Endothelial cell of umbilical vein (primary cell): ENCODE measurements at regions not wholly inside any gene's neighbourhood (a gene's known extent, or its start where the extent isn't known, plus 50 kb on each side); places are given as distances from the start of the nearest gene placed in this dataset.

Experiments used
- EZH2 ChIP-seq: IDR thresholded peaks from 2 replicates; pipeline ENCODE4 v1.6.1; 2012; ENCODE audit warnings: borderline replicate concordance, low read depth, mild to moderate bottlenecking, moderate library complexity, low read length, inconsistent platforms; ENCODE audit not compliant: severe bottlenecking
- POLR2A ChIP-seq: IDR thresholded peaks from 2 replicates; pipeline ENCODE4 v1.6.1; 2012; ENCODE audit warnings: low read depth, mild to moderate bottlenecking, control low read depth, low read length
- TF ChIP-seq, protein P1 (sequence below), 2 donors: IDR thresholded peaks; 1 replicate in 1 of 2; 2 replicates in 1 of 2; pipeline ENCODE4 v1.5.1; 2011; ENCODE audit warnings: low read length in 2 of 2, mild to moderate bottlenecking in 2 of 2, moderate library complexity in 2 of 2, control low read depth in 1 of 2, inconsistent platforms in 1 of 2, low read depth in 1 of 2; ENCODE audit not compliant: insufficient read depth in 1 of 2; ENCODE audit errors: extremely low read depth in 1 of 2

DNA sequence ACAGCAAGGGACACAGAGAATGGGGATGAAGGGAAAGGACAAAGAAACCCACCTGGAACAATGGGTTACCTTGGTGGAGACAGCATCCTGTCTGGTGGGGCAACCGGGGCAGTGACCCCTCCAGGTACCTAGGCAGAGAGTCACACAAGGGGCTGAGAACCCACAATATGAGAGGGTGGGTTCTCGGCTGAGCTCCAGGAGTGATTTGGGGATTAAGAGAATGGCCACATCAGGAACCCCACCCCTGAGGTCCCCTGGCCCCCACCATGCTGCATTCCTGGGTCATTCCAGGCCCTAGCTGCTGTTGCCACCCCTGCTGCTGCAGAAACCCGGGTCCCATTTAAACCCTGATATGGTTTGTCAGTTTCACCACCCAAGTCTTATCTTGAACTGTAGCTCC is 172.3 kb downstream of the RTP5 start:
- TF ChIP-seq, protein P1, sequence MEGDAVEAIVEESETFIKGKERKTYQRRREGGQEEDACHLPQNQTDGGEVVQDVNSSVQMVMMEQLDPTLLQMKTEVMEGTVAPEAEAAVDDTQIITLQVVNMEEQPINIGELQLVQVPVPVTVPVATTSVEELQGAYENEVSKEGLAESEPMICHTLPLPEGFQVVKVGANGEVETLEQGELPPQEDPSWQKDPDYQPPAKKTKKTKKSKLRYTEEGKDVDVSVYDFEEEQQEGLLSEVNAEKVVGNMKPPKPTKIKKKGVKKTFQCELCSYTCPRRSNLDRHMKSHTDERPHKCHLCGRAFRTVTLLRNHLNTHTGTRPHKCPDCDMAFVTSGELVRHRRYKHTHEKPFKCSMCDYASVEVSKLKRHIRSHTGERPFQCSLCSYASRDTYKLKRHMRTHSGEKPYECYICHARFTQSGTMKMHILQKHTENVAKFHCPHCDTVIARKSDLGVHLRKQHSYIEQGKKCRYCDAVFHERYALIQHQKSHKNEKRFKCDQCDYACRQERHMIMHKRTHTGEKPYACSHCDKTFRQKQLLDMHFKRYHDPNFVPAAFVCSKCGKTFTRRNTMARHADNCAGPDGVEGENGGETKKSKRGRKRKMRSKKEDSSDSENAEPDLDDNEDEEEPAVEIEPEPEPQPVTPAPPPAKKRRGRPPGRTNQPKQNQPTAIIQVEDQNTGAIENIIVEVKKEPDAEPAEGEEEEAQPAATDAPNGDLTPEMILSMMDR (IDR thresholded peaks at IDR 0.05; ENCODE audit: extremely low read depth in 1 of 2, insufficient read depth in 1 of 2, low read depth in 1 of 2, low read length in 2 of 2): no peak
- TF ChIP-seq EZH2 (no peak), POLR2A (no peak)
